DOHH2 (cell line): ENCODE measurements at regions not wholly inside any gene's neighbourhood (a gene's known extent, or its start where the extent isn't known, plus 50 kb on each side); places are given as distances from the start of the nearest gene placed in this dataset.

ENCODE experiments used
- H3F3A ChIP-seq: fragments of 200-600 bp; sonication (generic), shearing (Covaris generic); 2 replicates; pipeline ENCODE4 v1.6.0; 2016; ENCODE audit warnings: antibody characterized with exemption, mild to moderate bottlenecking; ENCODE audit not compliant: control insufficient read depth, insufficient read depth
- H3K27ac ChIP-seq: fragments of 200-600 bp; sonication (generic); 2 replicates; pipeline ENCODE4 v1.5.1; 2014; ENCODE audit warnings: low read depth, mild to moderate bottlenecking, low read length, moderate library complexity
- H3K27me3 ChIP-seq: fragments of 200-600 bp; sonication (generic); 2 replicates; pipeline ENCODE4 v1.6.1; 2014; ENCODE audit warnings: mild to moderate bottlenecking, low read length, mixed read lengths; ENCODE audit not compliant: control insufficient read depth
- H3K36me3 ChIP-seq: fragments of 200-600 bp; sonication (generic); 2 replicates; pipeline ENCODE4 v1.6.1; 2014; ENCODE audit warnings: mild to moderate bottlenecking, low read length, moderate library complexity, mixed read lengths; ENCODE audit not compliant: control insufficient read depth
- H3K4me1 ChIP-seq: fragments of 200-600 bp; sonication (generic); 2 replicates; pipeline ENCODE4 v1.6.1; 2014; ENCODE audit warnings: mild to moderate bottlenecking, low read length, mixed read lengths; ENCODE audit not compliant: control insufficient read depth
- H3K4me2 ChIP-seq: fragments of 200-600 bp; sonication (generic); 2 replicates; pipeline ENCODE4 v1.6.0; 2014; ENCODE audit warnings: mild to moderate bottlenecking, low read length, moderate library complexity
- H3K4me3 ChIP-seq: fragments of 200-600 bp; sonication (generic); 2 replicates; pipeline ENCODE4 v1.5.1; 2014; ENCODE audit warnings: mild to moderate bottlenecking, low read length, mixed read lengths
- H3K79me2 ChIP-seq: fragments of 200-600 bp; sonication (generic); 2 replicates; pipeline ENCODE4 v1.6.1; 2014; ENCODE audit warnings: mild to moderate bottlenecking, low read length, mixed read lengths; ENCODE audit not compliant: control insufficient read depth
- H3K9me2 ChIP-seq: fragments of 200-600 bp; sonication (generic); replicated peaks from 2 replicates; pipeline ENCODE4 v1.6.1; 2014; ENCODE audit warnings: mild to moderate bottlenecking, low read length, mixed read lengths; ENCODE audit not compliant: control insufficient read depth
- H3K9me3 ChIP-seq: fragments of 200-600 bp; sonication (generic); 2 replicates; pipeline ENCODE4 v1.6.1; 2014; ENCODE audit warnings: antibody characterized with exemption, low read length, mixed read lengths; ENCODE audit not compliant: control insufficient read depth, insufficient read depth
- H4K20me1 ChIP-seq: fragments of 200-600 bp; sonication (generic); 2 replicates; pipeline ENCODE4 v1.6.0; 2014; ENCODE audit warnings: low read depth, mild to moderate bottlenecking, antibody characterized with exemption, low read length, moderate library complexity; ENCODE audit not compliant: control insufficient read depth, insufficient read depth
- CTCF ChIP-seq: fragments of 200-600 bp; sonication (generic); IDR thresholded peaks from one replicate; pipeline ENCODE4 v1.5.1; 2014; ENCODE audit warnings: antibody characterized with exemption, mild to moderate bottlenecking, low read depth, low read length; ENCODE audit not compliant: poor library complexity, severe bottlenecking
- EZH2phosphoT487 ChIP-seq: fragments of 200-600 bp; sonication (generic); IDR thresholded peaks from 2 replicates; pipeline ENCODE4 v1.6.1; 2017; ENCODE audit warnings: borderline replicate concordance, mild to moderate bottlenecking, antibody characterized with exemption, low read length, moderate library complexity, mixed read lengths

GRCh38 chr4:34281826-34282225 is 1962.5 kb downstream of the ARAP2 start:
- H3K27ac ChIP-seq: no peak overlapping the region
- no peak for TF ChIP-seq CTCF
- TF ChIP-seq EZH2phosphoT487: no peak
- H3K4me3 ChIP-seq: no peak overlapping the region
- no peaks in the 10 kb centered on the region for H3K27me3 ChIP-seq
- H3K79me2 ChIP-seq: no peaks in the 10 kb centered on the region
- peaks cover 7% of the 10 kb centered on the region; the same call in 1 of the 2 replicates for H3K9me3 ChIP-seq
- H3F3A ChIP-seq: no peaks in the 10 kb centered on the region
- no peaks in the 10 kb centered on the region for H3K36me3 ChIP-seq
- no peaks in the 10 kb centered on the region for H3K4me1 ChIP-seq
- no peaks in the 10 kb centered on the region for H4K20me1 ChIP-seq
- no peaks in the 10 kb centered on the region for H3K9me2 ChIP-seq
- H3K4me2 ChIP-seq: no peak overlapping the region

- H3K27me3 ChIP-seq: no peaks in the 10 kb centered on the region
- H3K4me3 ChIP-seq: no peak overlapping the region
- H3K4me2 ChIP-seq: no peak overlapping the region
- H3K9me2 ChIP-seq: no peaks in the 10 kb centered on the region
- no peaks in the 10 kb centered on the region for H3K4me1 ChIP-seq
- no peaks in the 10 kb centered on the region for H3K9me3 ChIP-seq
- H3K79me2 ChIP-seq: no peaks in the 10 kb centered on the region
- TF ChIP-seq CTCF: no peak
- TF ChIP-seq EZH2phosphoT487: no peak
- H3K27ac ChIP-seq: no peak overlapping the region
- no peaks in the 10 kb centered on the region for H4K20me1 ChIP-seq
- H3F3A ChIP-seq: no peaks in the 10 kb centered on the region
- H3K36me3 ChIP-seq: no peaks in the 10 kb centered on the region
These were observed 1954.8 kb downstream of the ARAP2 start for GRCh38 chr4:34289489-34289888.

GRCh38 chr4:34289962-34290361 is 1954.4 kb downstream of the ARAP2 start:
- Histone ChIP-seq H3K4me2 (no peak overlapping the region), H3K36me3 (no peaks in the 10 kb centered on the region), H3K9me2 (no peaks in the 10 kb centered on the region), H3F3A (no peaks in the 10 kb centered on the region), H3K4me1 (no peaks in the 10 kb centered on the region), H3K9me3 (no peaks in the 10 kb centered on the region), H3K27me3 (no peaks in the 10 kb centered on the region), H3K27ac (no peak overlapping the region), H3K79me2 (no peaks in the 10 kb centered on the region), H3K4me3 (no peak overlapping the region), H4K20me1 (no peaks in the 10 kb centered on the region)
- TF ChIP-seq CTCF: no peak
- no peak for TF ChIP-seq EZH2phosphoT487

- H3K4me2 ChIP-seq: no peak overlapping the region
These were observed 1950.9 kb downstream of the ARAP2 start for GRCh38 chr4:34293459-34293858.

More at GRCh38 chr4:34293459-34293858, 1950.9 kb downstream of the ARAP2 start:
- H3K36me3 ChIP-seq: no peaks in the 10 kb centered on the region
- H4K20me1 ChIP-seq: no peaks in the 10 kb centered on the region
- TF ChIP-seq EZH2phosphoT487: no peak
- no peak for TF ChIP-seq CTCF
- no peaks in the 10 kb centered on the region for H3F3A ChIP-seq
- no peaks in the 10 kb centered on the region for H3K4me1 ChIP-seq
- H3K27me3 ChIP-seq: no peaks in the 10 kb centered on the region
- H3K9me2 ChIP-seq: no peaks in the 10 kb centered on the region
- no peaks in the 10 kb centered on the region for H3K79me2 ChIP-seq
- no peak overlapping the region for H3K27ac ChIP-seq
- H3K4me3 ChIP-seq: no peak overlapping the region
- no peaks in the 10 kb centered on the region for H3K9me3 ChIP-seq
